ENCODE measurements at regions not wholly inside any gene's neighbourhood (a gene's known extent, or its start where the extent isn't known, plus 50 kb on each side); places are given as distances from the start of the nearest gene placed in this dataset.

GRCh38 chr21:17389311-17389710 is 123.5 kb upstream of the CXADR start:
- TF ChIP-seq, protein P1, sequence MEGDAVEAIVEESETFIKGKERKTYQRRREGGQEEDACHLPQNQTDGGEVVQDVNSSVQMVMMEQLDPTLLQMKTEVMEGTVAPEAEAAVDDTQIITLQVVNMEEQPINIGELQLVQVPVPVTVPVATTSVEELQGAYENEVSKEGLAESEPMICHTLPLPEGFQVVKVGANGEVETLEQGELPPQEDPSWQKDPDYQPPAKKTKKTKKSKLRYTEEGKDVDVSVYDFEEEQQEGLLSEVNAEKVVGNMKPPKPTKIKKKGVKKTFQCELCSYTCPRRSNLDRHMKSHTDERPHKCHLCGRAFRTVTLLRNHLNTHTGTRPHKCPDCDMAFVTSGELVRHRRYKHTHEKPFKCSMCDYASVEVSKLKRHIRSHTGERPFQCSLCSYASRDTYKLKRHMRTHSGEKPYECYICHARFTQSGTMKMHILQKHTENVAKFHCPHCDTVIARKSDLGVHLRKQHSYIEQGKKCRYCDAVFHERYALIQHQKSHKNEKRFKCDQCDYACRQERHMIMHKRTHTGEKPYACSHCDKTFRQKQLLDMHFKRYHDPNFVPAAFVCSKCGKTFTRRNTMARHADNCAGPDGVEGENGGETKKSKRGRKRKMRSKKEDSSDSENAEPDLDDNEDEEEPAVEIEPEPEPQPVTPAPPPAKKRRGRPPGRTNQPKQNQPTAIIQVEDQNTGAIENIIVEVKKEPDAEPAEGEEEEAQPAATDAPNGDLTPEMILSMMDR (IDR thresholded peaks at IDR 0.05) = no peak
- TF ChIP-seq POLR2AphosphoS5 (IDR thresholded peaks at IDR 0.05) = no peak

Data from prostate gland (tissue), 2 donors.